Common myeloid progenitor, CD34-positive (primary cell): ENCODE measurements at regions not wholly inside any gene's neighbourhood (a gene's known extent, or its start where the extent isn't known, plus 50 kb on each side); places are given as distances from the start of the nearest gene placed in this dataset.

Experiments
- CTCF ChIA-PET: fragments of 350-600 bp; sonication (Branson Sonifier 250); formaldehyde crosslinking; loops from one replicate; lab custom pipeline; 2021; ENCODE audit warnings: antibody characterized with exemption; lab: Charles Lee
- POLR2A ChIA-PET: fragments of 350-600 bp; sonication (Branson Sonifier 250); formaldehyde crosslinking; loops from one replicate; lab custom pipeline; 2021; ENCODE audit warnings: antibody characterized with exemption; lab: Charles Lee
- DNase-seq, 3 donors: peaks; one replicate each; pipeline versions ENCODE4 v3.0.0 to v3.0.0-alpha.2; 2013
- H3K27ac ChIP-seq, 2 experiments: 1 replicate in 1 of 2; 2 replicates in 1 of 2; pipeline ENCODE4 v1.7.0; 2013; ENCODE audit warnings: inconsistent platforms in 2 of 2, low read length in 2 of 2, mild to moderate bottlenecking in 2 of 2, low read depth in 1 of 2, moderate library complexity in 1 of 2; ENCODE audit not compliant: severe bottlenecking in 2 of 2, insufficient read depth in 1 of 2, poor library complexity in 1 of 2
- H3K27me3 ChIP-seq, 5 experiments: replicated peaks in 2 of 5; 1 replicate in 3 of 5; 2 replicates in 2 of 5; pipeline versions ENCODE4 v1.6.1 to v1.7.0; 2013; ENCODE audit warnings: low read length in 4 of 5, mild to moderate bottlenecking in 2 of 5, moderate library complexity in 2 of 5, inconsistent platforms in 1 of 5; ENCODE audit not compliant: insufficient read depth in 5 of 5, control insufficient read depth in 4 of 5
- H3K36me3 ChIP-seq, 4 experiments: 1 replicate in 2 of 4; 2 replicates in 2 of 4; pipeline versions ENCODE4 v1.6.1 to v1.7.0; 2013; ENCODE audit warnings: low read length in 3 of 4, control low read depth in 1 of 4, mild to moderate bottlenecking in 1 of 4; ENCODE audit not compliant: control insufficient read depth in 4 of 4, insufficient read depth in 4 of 4
- H3K4me1 ChIP-seq, 4 experiments: 1 replicate in 3 of 4; 2 replicates in 1 of 4; pipeline versions ENCODE4 v1.6.1 to v1.7.1; 2013; ENCODE audit warnings: low read length in 3 of 4, mild to moderate bottlenecking in 3 of 4, control low read depth in 1 of 4, inconsistent platforms in 1 of 4, moderate library complexity in 1 of 4; ENCODE audit not compliant: control insufficient read depth in 4 of 4, insufficient read depth in 4 of 4; ENCODE audit errors: control extremely low read depth in 1 of 4
- H3K4me3 ChIP-seq, 7 experiments: 1 replicate in 4 of 7; 2 replicates in 3 of 7; pipeline versions ENCODE4 v1.5.1 to v1.7.0; 2013; ENCODE audit warnings: mild to moderate bottlenecking in 7 of 7, low read length in 6 of 7, moderate library complexity in 6 of 7, inconsistent platforms in 2 of 7, low read depth in 2 of 7, control low read depth in 1 of 7; ENCODE audit not compliant: insufficient read depth in 4 of 7, control insufficient read depth in 1 of 7; ENCODE audit errors: extremely low read depth in 1 of 7
- H3K9me3 ChIP-seq, 5 experiments: 1 replicate in 4 of 5; 2 replicates in 1 of 5; pipeline versions ENCODE4 v1.6.1 to v1.7.1; 2013; ENCODE audit warnings: low read length in 4 of 5, mild to moderate bottlenecking in 2 of 5, inconsistent platforms in 1 of 5, low read depth in 1 of 5, moderate library complexity in 1 of 5; ENCODE audit not compliant: control insufficient read depth in 4 of 5, insufficient read depth in 2 of 5; ENCODE audit errors: control extremely low read depth in 1 of 5
- WGBS: methylation state at CpG from one replicate; pipeline ENCODE4 v1.1.5; 2013; ENCODE audit not compliant: insufficient coverage; 5-methylcytosine and 5-hydroxymethylcytosine counted together

- ChIA-PET CTCF (no interaction called here), POLR2A (no interaction called here)
- 100% methylated on average over 5 of the region's 14 CpGs for WGBS
- no peak overlapping the region for H3K27ac ChIP-seq
- no peaks in the 10 kb centered on the region for H3K4me1 ChIP-seq
- peaks cover 0 to 9% (median 0%) of the 10 kb centered on the region in 5 experiments for H3K27me3 ChIP-seq
- no peaks in the 10 kb centered on the region for H3K9me3 ChIP-seq
- no peaks in the 10 kb centered on the region for H3K36me3 ChIP-seq
- DNase-seq, result no peak
- no peak overlapping the region for H3K4me3 ChIP-seq
Measured at GRCh38 chr22:48984639-48985038, 843.0 kb downstream of the BRD1 start.

GRCh38 chr22:48982321-48982905 is 845.3 kb downstream of the BRD1 start:
- POLR2A ChIA-PET, result no interaction called here
- Histone ChIP-seq H3K27me3 (peaks cover 0 to 12% (median 0%) of the 10 kb centered on the region in 5 experiments), H3K4me3 (no peak overlapping the region), H3K4me1 (no peaks in the 10 kb centered on the region), H3K36me3 (no peaks in the 10 kb centered on the region), H3K27ac (no peak overlapping the region), H3K9me3 (peaks cover 0 to 2% (median 0%) of the 10 kb centered on the region in 5 experiments)
- 99% methylated on average over 7 of the region's 10 CpGs for WGBS
- CTCF ChIA-PET, result no interaction called here
- DNase-seq, result no peak

GRCh38 chr22:48981371-48982061 is 846.2 kb downstream of the BRD1 start:
- Histone ChIP-seq H3K27me3 (peaks cover 0 to 12% (median 0%) of the 10 kb centered on the region in 5 experiments), H3K9me3 (peaks cover 0 to 2% (median 0%) of the 10 kb centered on the region in 5 experiments), H3K36me3 (no peaks in the 10 kb centered on the region), H3K27ac (no peak overlapping the region), H3K4me3 (no peak overlapping the region), H3K4me1 (no peaks in the 10 kb centered on the region)
- ChIA-PET CTCF (no interaction called here), POLR2A (no interaction called here)
- WGBS, result 89% methylated on average over 18 of the region's 20 CpGs
- DNase-seq, result no peak

- POLR2A ChIA-PET, result no interaction called here
- peaks cover 0 to 2% (median 0%) of the 10 kb centered on the region in 5 experiments for H3K9me3 ChIP-seq
- H3K36me3 ChIP-seq, result no peaks in the 10 kb centered on the region
- no peak overlapping the region for H3K4me3 ChIP-seq
- no peak for DNase-seq
- H3K4me1 ChIP-seq, result no peaks in the 10 kb centered on the region
- CTCF ChIA-PET, result no interaction called here
- WGBS, result 84% methylated on average over 9 of the region's 10 CpGs
- no peak overlapping the region for H3K27ac ChIP-seq
- peaks cover 0 to 12% (median 0%) of the 10 kb centered on the region in 5 experiments for H3K27me3 ChIP-seq
Measured at GRCh38 chr22:48980918-48981317, 846.8 kb downstream of the BRD1 start.

- no peaks in the 10 kb centered on the region for H3K4me1 ChIP-seq
- peaks cover 0 to 2% (median 0%) of the 10 kb centered on the region in 5 experiments for H3K9me3 ChIP-seq
- CTCF ChIA-PET, result interaction anchor here (1.9 kb wide), 1 partner anchor 11 kb away, joined by 5 read pairs; no protein-coding TSS in a partner anchor
- POLR2A ChIA-PET, result no interaction called here
- no peak overlapping the region for H3K27ac ChIP-seq
- WGBS, result 91% methylated on average over 10 of the region's 14 CpGs
- DNase-seq, result no peak
- H3K4me3 ChIP-seq, result no peak overlapping the region
- H3K36me3 ChIP-seq, result no peaks in the 10 kb centered on the region
- H3K27me3 ChIP-seq, result peaks cover 0 to 12% (median 0%) of the 10 kb centered on the region in 5 experiments
Measured at GRCh38 chr22:48980409-48980808, 847.3 kb downstream of the BRD1 start.

- Histone ChIP-seq H3K36me3 (no peaks in the 10 kb centered on the region), H3K27ac (no peak overlapping the region), H3K27me3 (peaks cover 0 to 12% (median 0%) of the 10 kb centered on the region in 5 experiments), H3K9me3 (peaks cover 0 to 2% (median 0%) of the 10 kb centered on the region in 5 experiments), H3K4me3 (no peak overlapping the region), H3K4me1 (peaks cover 0 to 2% (median 0%) of the 10 kb centered on the region in 4 experiments)
- POLR2A ChIA-PET, result no interaction called here
- CTCF ChIA-PET, result interaction anchor here (1.9 kb wide), 1 partner anchor 10 kb away, joined by 5 read pairs; no protein-coding TSS in a partner anchor
- DNase-seq, result peak in 1 of 3 donors; percentile 9
- 89% methylated on average over 3 of the region's 4 CpGs for WGBS
Measured at GRCh38 chr22:48979482-48979881, 848.2 kb downstream of the BRD1 start.
